H1 (cell line): ENCODE measurements at regions not wholly inside any gene's neighbourhood (a gene's known extent, or its start where the extent isn't known, plus 50 kb on each side); places are given as distances from the start of the nearest gene placed in this dataset.

Experiments used
- BACH1 ChIP-seq: IDR thresholded peaks from 2 replicates; pipeline ENCODE4 v1.6.1; 2012; ENCODE audit warnings: low read length, improper control_type of control experiment
- CBX8 ChIP-seq: fragments of 300-800, 300-1000 bp; sonication (generic); IDR thresholded peaks from 2 replicates; pipeline ENCODE4 v1.7.1; 2016; ENCODE audit warnings: low read depth, low read length, borderline replicate concordance
- CHD2 ChIP-seq: IDR thresholded peaks from 2 replicates; pipeline ENCODE4 v1.6.1; 2012; ENCODE audit warnings: low read length, improper control_type of control experiment
- CHD7 ChIP-seq: fragments of 300-600 bp; sonication (generic); IDR thresholded peaks from 2 replicates; pipeline ENCODE4 v1.7.1; 2012; ENCODE audit warnings: low read length, moderate library complexity, mild to moderate bottlenecking, inconsistent platforms; ENCODE audit not compliant: insufficient replicate concordance
- GTF2F1 ChIP-seq: IDR thresholded peaks from 2 replicates; pipeline ENCODE4 v1.6.1; 2012; ENCODE audit warnings: low read depth, low read length, improper control_type of control experiment, borderline replicate concordance
- HDAC2 ChIP-seq, 2 experiments: fragments of 300-600 bp in 1 of 2; sonication (generic) in 1 of 2; IDR thresholded peaks; 2 replicates each; pipeline ENCODE4 v1.6.1; 2011 to 2012; ENCODE audit warnings: low read depth in 2 of 2, low read length in 2 of 2, mild to moderate bottlenecking in 2 of 2, moderate library complexity in 2 of 2, borderline replicate concordance in 1 of 2, inconsistent platforms in 1 of 2
- JUND ChIP-seq: IDR thresholded peaks from 2 replicates; pipeline ENCODE4 v1.6.1; 2011; ENCODE audit warnings: mild to moderate bottlenecking, improper control_type of control experiment, low read length
- KDM5A ChIP-seq: fragments of 200-600 bp; IDR thresholded peaks from 2 replicates; pipeline ENCODE4 v1.7.1; 2012; ENCODE audit warnings: mild to moderate bottlenecking, low read length, inconsistent platforms, mixed read lengths
- POU5F1 ChIP-seq: IDR thresholded peaks from 2 replicates; pipeline ENCODE4 v1.6.1; 2011; ENCODE audit warnings: low read depth, mild to moderate bottlenecking, low read length, moderate library complexity
- SIX5 ChIP-seq: IDR thresholded peaks from 2 replicates; pipeline ENCODE4 v1.6.1; 2011; ENCODE audit warnings: mild to moderate bottlenecking, low read depth, low read length
- TAF7 ChIP-seq: optimal IDR thresholded peaks from 2 replicates; pipeline ENCODE3; 2011; ENCODE audit warnings: low read depth, mild to moderate bottlenecking, inconsistent platforms, low read length, moderate library complexity, borderline replicate concordance
- TBP ChIP-seq: IDR thresholded peaks from 2 replicates; pipeline ENCODE4 v1.6.1; 2011; ENCODE audit warnings: low read depth, low read length, improper control_type of control experiment

- TF ChIP-seq CHD7, result no peak
- no peak for TF ChIP-seq HDAC2 (IDR thresholded peaks at IDR 0.05; ENCODE audit: borderline replicate concordance in 1 of 2, low read depth in 2 of 2, low read length in 2 of 2)
- no peak for TF ChIP-seq BACH1
- no peak for TF ChIP-seq POU5F1
- TF ChIP-seq GTF2F1, result no peak
- TF ChIP-seq TAF7, result no peak
- TF ChIP-seq CBX8, result no peak
- TF ChIP-seq JUND, result no peak
- no peak for TF ChIP-seq CHD2
- TF ChIP-seq TBP, result no peak
- no peak for TF ChIP-seq SIX5
- no peak for TF ChIP-seq KDM5A
These were observed 839.8 kb upstream of the CNTN5 start (continued) for GRCh38 chr11:98180921-98181320.
